ENCODE measurements at regions not wholly inside any gene's neighbourhood (a gene's known extent, or its start where the extent isn't known, plus 50 kb on each side); places are given as distances from the start of the nearest gene placed in this dataset.
"Not testable (repeated sequence)": the region's sequence is repeated elsewhere in the genome, so short reads cannot be mapped to it uniquely, and the experiment has no call there.

GRCh38 chr19:28136796-28137195 lies 1076.2 kb downstream of the UQCRFS1 start:
- ChIA-PET CTCF (no interaction called here), POLR2A (ENCODE audit: unreplicated experiment) (no interaction called here)
- TF ChIP-seq CTCF (conservative IDR thresholded peaks at IDR 0.05) (no peak), EZH2 (IDR thresholded peaks at IDR 0.05; ENCODE audit: low read depth) (no peak)
- Histone ChIP-seq H3K4me3 (no peak overlapping the region), H3K9me3 (ENCODE audit: insufficient read depth, low read depth) (no peaks in the 10 kb centered on the region), H3K79me2 (ENCODE audit: low read depth) (no peaks in the 10 kb centered on the region), H3K36me3 (ENCODE audit: low read depth) (no peaks in the 10 kb centered on the region), H3K4me2 (no peak overlapping the region), H3K27me3 (ENCODE audit: insufficient read depth, low read depth) (peaks cover 25% of the 10 kb centered on the region; the same call in 1 of the 2 replicates), H2AFZ (no peak overlapping the region), H4K20me1 (ENCODE audit: insufficient read depth) (no peaks in the 10 kb centered on the region), H3K27ac (no peak overlapping the region), H3F3A (ENCODE audit: insufficient read depth, low read depth) (no peaks in the 10 kb centered on the region), H3K9me2 (ENCODE audit: insufficient read depth) (no peaks in the 10 kb centered on the region), H3K4me1 (replicated peaks; ENCODE audit: insufficient read depth) (no peaks in the 10 kb centered on the region)
- intact Hi-C loops (cut with micrococcal nuclease; ENCODE audit: unreplicated experiment), result no loop called here
- no peak for DNase-seq
- BruUV-seq (replicated peaks), result no TSS peak

GRCh38 chr19:28135825-28136224 lies 1077.1 kb downstream of the UQCRFS1 start:
- Histone ChIP-seq H3K79me2 (ENCODE audit: low read depth) (no peaks in the 10 kb centered on the region), H2AFZ (no peak overlapping the region), H3K9me2 (ENCODE audit: insufficient read depth) (no peaks in the 10 kb centered on the region), H3K27ac (no peak overlapping the region), H3F3A (ENCODE audit: insufficient read depth, low read depth) (no peaks in the 10 kb centered on the region), H3K27me3 (ENCODE audit: insufficient read depth, low read depth) (peaks cover 33% of the 10 kb centered on the region; the same call in 1 of the 2 replicates), H3K9me3 (ENCODE audit: insufficient read depth, low read depth) (no peaks in the 10 kb centered on the region), H3K4me3 (no peak overlapping the region), H3K36me3 (ENCODE audit: low read depth) (no peaks in the 10 kb centered on the region), H3K4me2 (no peak overlapping the region), H4K20me1 (ENCODE audit: insufficient read depth) (no peaks in the 10 kb centered on the region), H3K4me1 (replicated peaks; ENCODE audit: insufficient read depth) (no peaks in the 10 kb centered on the region)
- DNase-seq, result no peak
- ChIA-PET CTCF (no interaction called here), POLR2A (ENCODE audit: unreplicated experiment) (no interaction called here)
- intact Hi-C loops (cut with micrococcal nuclease; ENCODE audit: unreplicated experiment), result no loop called here
- no peak for TF ChIP-seq CTCF (conservative IDR thresholded peaks at IDR 0.05)
- no peak for TF ChIP-seq EZH2 (IDR thresholded peaks at IDR 0.05; ENCODE audit: low read depth)
- no TSS peak for BruUV-seq (replicated peaks)

GRCh38 chr19:28134311-28134710 lies 1078.6 kb downstream of the UQCRFS1 start:
- Histone ChIP-seq H3K4me1 (replicated peaks; ENCODE audit: insufficient read depth) (no peaks in the 10 kb centered on the region), H3K36me3 (ENCODE audit: low read depth) (no peaks in the 10 kb centered on the region), H3K79me2 (ENCODE audit: low read depth) (no peaks in the 10 kb centered on the region), H3K27ac (no peak overlapping the region), H3K9me3 (ENCODE audit: insufficient read depth, low read depth) (no peaks in the 10 kb centered on the region), H3K9me2 (ENCODE audit: insufficient read depth) (no peaks in the 10 kb centered on the region), H2AFZ (no peak overlapping the region), H3K4me2 (no peak overlapping the region), H3K4me3 (no peak overlapping the region), H3F3A (ENCODE audit: insufficient read depth, low read depth) (no peaks in the 10 kb centered on the region), H4K20me1 (ENCODE audit: insufficient read depth) (no peaks in the 10 kb centered on the region), H3K27me3 (ENCODE audit: insufficient read depth, low read depth) (peaks cover 35% of the 10 kb centered on the region; the same call in 1 of the 2 replicates)
- no TSS peak for BruUV-seq (replicated peaks)
- TF ChIP-seq CTCF (conservative IDR thresholded peaks at IDR 0.05) (no peak), EZH2 (IDR thresholded peaks at IDR 0.05; ENCODE audit: low read depth) (no peak)
- intact Hi-C loops (cut with micrococcal nuclease; ENCODE audit: unreplicated experiment), result no loop called here
- DNase-seq, result no peak
- CTCF ChIA-PET, result no interaction called here
- POLR2A ChIA-PET (ENCODE audit: unreplicated experiment), result no interaction called here

GRCh38 chr19:28130881-28131280 lies 1082.1 kb downstream of the UQCRFS1 start:
- H3K9me2 ChIP-seq (ENCODE audit: insufficient read depth); H3K79me2 ChIP-seq (ENCODE audit: low read depth); H3K4me1 ChIP-seq (replicated peaks; ENCODE audit: insufficient read depth); BruUV-seq (replicated peaks); H2AFZ ChIP-seq; intact Hi-C loops (cut with micrococcal nuclease; ENCODE audit: unreplicated experiment); H3K4me2 ChIP-seq; DNase-seq; CTCF ChIA-PET; H3K36me3 ChIP-seq (ENCODE audit: low read depth); H4K20me1 ChIP-seq (ENCODE audit: insufficient read depth); H3F3A ChIP-seq (ENCODE audit: insufficient read depth, low read depth); H3K27ac ChIP-seq; H3K4me3 ChIP-seq; POLR2A ChIA-PET (ENCODE audit: unreplicated experiment); H3K9me3 ChIP-seq (ENCODE audit: insufficient read depth, low read depth): not testable (repeated sequence)
- peaks cover 44% of the 10 kb centered on the region; the same call in 1 of the 2 replicates for H3K27me3 ChIP-seq (ENCODE audit: insufficient read depth, low read depth)

All from PC-9 (cell line).